Neural progenitor cell (in vitro differentiated cells): ENCODE measurements at regions not wholly inside any gene's neighbourhood (a gene's known extent, or its start where the extent isn't known, plus 50 kb on each side); places are given as distances from the start of the nearest gene placed in this dataset.
"Not testable (repeated sequence)": the region's sequence is repeated elsewhere in the genome, so short reads cannot be mapped to it uniquely, and the experiment has no call there.

ENCODE experiments used
- DNase-seq: peaks from one replicate; pipeline ENCODE4 v3.0.0-alpha.2; 2016; ENCODE audit warnings: low spot score
- H2AFZ ChIP-seq: fragments of 200-600 bp; sonication (generic); replicated peaks from 2 replicates; pipeline ENCODE4 v1.6.1; 2016; ENCODE audit warnings: antibody characterized with exemption
- H3F3A ChIP-seq: fragments of 200-600 bp; sonication (generic); 2 replicates; pipeline ENCODE4 v1.6.1; 2016; ENCODE audit warnings: antibody characterized with exemption, low read depth
- H3K27ac ChIP-seq: fragments of 200-600 bp; sonication (generic); 2 replicates; pipeline ENCODE4 v1.5.1; 2016; ENCODE audit warnings: mild to moderate bottlenecking
- H3K27me3 ChIP-seq: fragments of 200-600 bp; sonication (generic); 2 replicates; pipeline ENCODE4 v1.6.1; 2016; ENCODE audit warnings: mild to moderate bottlenecking, moderate library complexity
- H3K36me3 ChIP-seq: fragments of 200-600 bp; sonication (generic); 2 replicates; pipeline ENCODE4 v1.5.1; 2016
- H3K4me1 ChIP-seq: fragments of 200-600 bp; sonication (generic); 2 replicates; pipeline ENCODE4 v1.6.1; 2016; ENCODE audit warnings: mixed run types
- H3K4me2 ChIP-seq: fragments of 200-600 bp; sonication (generic); 2 replicates; pipeline ENCODE4 v1.6.1; 2016
- H3K4me3 ChIP-seq: fragments of 200-600 bp; sonication (generic); 2 replicates; pipeline ENCODE4 v1.5.1; 2016
- H3K79me2 ChIP-seq: fragments of 200-600 bp; sonication (generic); 2 replicates; pipeline ENCODE4 v1.6.1; 2016; ENCODE audit warnings: low read depth
- H3K9ac ChIP-seq: fragments of 200-600 bp; sonication (generic); 2 replicates; pipeline ENCODE4 v1.6.1; 2016
- H3K9me3 ChIP-seq: fragments of 200-600 bp; sonication (generic); 2 replicates; pipeline ENCODE4 v1.5.1; 2016; ENCODE audit warnings: low read depth
- H4K20me1 ChIP-seq: fragments of 200-600 bp; sonication (generic); 2 replicates; pipeline ENCODE4 v1.6.1; 2016; ENCODE audit warnings: low read depth
- H3K27ac Mint-ChIP-seq: 3 replicates; pipeline ENCODE4 v1.8.0; 2021; ENCODE audit warnings: mixed read lengths
- H3K27me3 Mint-ChIP-seq: 2 replicates; pipeline ENCODE4 v1.8.0; 2022; ENCODE audit warnings: low read depth, mild to moderate bottlenecking, inconsistent platforms, moderate library complexity, mixed read lengths; ENCODE audit not compliant: insufficient read depth
- H3K36me3 Mint-ChIP-seq: 3 replicates; pipeline ENCODE4 v1.8.0; 2021; ENCODE audit warnings: mixed read lengths
- H3K4me1 Mint-ChIP-seq: 3 replicates; pipeline ENCODE4 v1.8.0; 2021; ENCODE audit warnings: mixed read lengths
- H3K4me3 Mint-ChIP-seq: 3 replicates; pipeline ENCODE4 v1.8.0; 2021; ENCODE audit warnings: mild to moderate bottlenecking, moderate library complexity, mixed read lengths
- H3K9me3 Mint-ChIP-seq: 3 replicates; pipeline ENCODE4 v1.8.0; 2020; ENCODE audit warnings: mixed read lengths
- CTCF ChIP-seq: fragments of 200-600 bp; sonication (generic); IDR thresholded peaks from 2 replicates; pipeline ENCODE4 v1.5.1; 2017; ENCODE audit warnings: antibody characterized with exemption, mild to moderate bottlenecking
- EZH2 ChIP-seq: fragments of 200-600 bp; sonication (generic); IDR thresholded peaks from 2 replicates; pipeline ENCODE4 v1.6.1; 2017; ENCODE audit warnings: antibody characterized with exemption, mild to moderate bottlenecking, moderate library complexity
- EZH2phosphoT487 ChIP-seq: fragments of 200-600 bp; sonication (generic); IDR thresholded peaks from 2 replicates; pipeline ENCODE4 v1.6.1; 2017; ENCODE audit warnings: antibody characterized with exemption

DNA sequence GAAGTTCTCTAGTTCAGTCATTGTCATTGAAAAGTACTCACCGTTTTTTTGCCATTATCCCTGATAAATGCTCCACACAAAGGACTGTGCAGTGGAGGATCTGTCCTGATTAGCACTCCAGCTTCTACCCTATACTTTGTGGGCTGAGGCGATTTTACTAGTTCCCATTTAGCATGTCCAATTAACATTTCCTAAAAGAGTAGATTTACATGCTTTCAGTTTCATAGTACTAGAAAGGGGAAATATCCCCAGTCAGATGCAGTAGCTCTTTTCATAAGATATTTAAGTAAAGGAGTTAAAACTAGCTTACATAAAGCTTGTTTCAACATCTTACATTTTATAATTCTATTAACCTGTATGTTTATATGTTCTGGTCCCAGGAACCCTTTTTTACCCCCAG, 144.9 kb upstream of the APOOL start:
- H3K9me3 ChIP-seq, H3K27ac Mint-ChIP-seq, DNase-seq, H3K4me1 Mint-ChIP-seq, H3K27me3 ChIP-seq, H3K4me1 ChIP-seq, H2AFZ ChIP-seq, H3K4me3 ChIP-seq, H3K79me2 ChIP-seq, H3F3A ChIP-seq, H3K27ac ChIP-seq, H3K27me3 Mint-ChIP-seq, H3K9me3 Mint-ChIP-seq, H3K4me3 Mint-ChIP-seq, H3K36me3 Mint-ChIP-seq, H3K4me2 ChIP-seq, H4K20me1 ChIP-seq, H3K9ac ChIP-seq, H3K36me3 ChIP-seq: not testable (repeated sequence)

DNA sequence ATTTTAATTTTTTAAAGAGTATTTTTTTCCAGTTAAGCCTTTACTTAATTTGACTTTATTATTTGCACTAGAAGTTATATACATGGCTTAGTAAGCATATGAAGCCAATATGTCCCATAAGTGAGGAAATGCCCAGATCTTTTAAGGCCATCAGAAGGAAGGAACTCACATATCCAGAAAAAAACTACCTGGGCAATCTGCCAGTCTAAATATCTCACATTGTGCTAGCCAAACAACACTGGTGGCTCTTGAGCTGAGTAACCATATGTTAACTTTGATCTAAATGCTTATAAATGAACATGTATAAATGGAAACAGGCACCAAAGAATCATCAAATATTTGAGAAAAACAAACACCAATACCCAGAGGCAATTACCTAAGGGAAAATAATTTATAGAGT, 138.6 kb upstream of the APOOL start:
- Histone ChIP-seq H3K9ac (no peak overlapping the region), H3K4me1 (no peaks in the 10 kb centered on the region), H3K27ac (no peak overlapping the region), H3K36me3 (no peaks in the 10 kb centered on the region), H4K20me1 (no peaks in the 10 kb centered on the region), H3F3A (no peaks in the 10 kb centered on the region), H3K9me3 (peaks cover 2% of the 10 kb centered on the region), H3K4me2 (no peak overlapping the region), H2AFZ (no peak overlapping the region), H3K79me2 (no peaks in the 10 kb centered on the region), H3K27me3 (no peaks in the 10 kb centered on the region), H3K4me3 (no peak overlapping the region)
- H3K9me3 Mint-ChIP-seq, result peaks cover 2% of the 10 kb centered on the region
- TF ChIP-seq CTCF (no peak), EZH2 (no peak), EZH2phosphoT487 (no peak)
- H3K27ac Mint-ChIP-seq, result no peak overlapping the region
- H3K27me3 Mint-ChIP-seq, result peaks cover 2% of the 10 kb centered on the region
- no peaks in the 10 kb centered on the region for H3K36me3 Mint-ChIP-seq
- H3K4me1 Mint-ChIP-seq, result no peaks in the 10 kb centered on the region
- no peak overlapping the region for H3K4me3 Mint-ChIP-seq
- DNase-seq, result no peak

- H3K4me3 ChIP-seq, H3K4me2 ChIP-seq, DNase-seq, H3K4me1 Mint-ChIP-seq, H3K79me2 ChIP-seq, H3K9me3 ChIP-seq, H3K9me3 Mint-ChIP-seq, H3K36me3 Mint-ChIP-seq, H4K20me1 ChIP-seq, H3K27me3 Mint-ChIP-seq, H3K4me1 ChIP-seq, H3K27ac Mint-ChIP-seq, H3F3A ChIP-seq, H3K36me3 ChIP-seq, H3K9ac ChIP-seq, H3K27ac ChIP-seq, H3K27me3 ChIP-seq, H3K4me3 Mint-ChIP-seq, H2AFZ ChIP-seq: not testable (repeated sequence)
Observed at GRCh38 chrX:84870281-84870680, 133.4 kb upstream of the APOOL start.

GRCh38 chrX:84872160-84872771, 131.4 kb upstream of the APOOL start:
- H3K4me1 Mint-ChIP-seq, H3K4me3 ChIP-seq, H3K9ac ChIP-seq, H3K79me2 ChIP-seq, H3K9me3 ChIP-seq, H3K4me2 ChIP-seq, H4K20me1 ChIP-seq, H3K27ac ChIP-seq, H2AFZ ChIP-seq, DNase-seq, H3K36me3 ChIP-seq, H3K9me3 Mint-ChIP-seq, H3K27me3 Mint-ChIP-seq, H3K4me1 ChIP-seq, H3K36me3 Mint-ChIP-seq, H3K27ac Mint-ChIP-seq, H3F3A ChIP-seq, H3K4me3 Mint-ChIP-seq, H3K27me3 ChIP-seq: not testable (repeated sequence)

GRCh38 chrX:84873176-84873575, 130.5 kb upstream of the APOOL start:
- no peaks in the 10 kb centered on the region for H3K79me2 ChIP-seq
- no peak overlapping the region for H3K9ac ChIP-seq
- Mint-ChIP-seq H3K4me1 (no peaks in the 10 kb centered on the region), H3K27ac (no peak overlapping the region), H3K9me3 (peaks cover 5% of the 10 kb centered on the region), H3K36me3 (no peaks in the 10 kb centered on the region), H3K4me3 (no peak overlapping the region), H3K27me3 (peaks cover 2% of the 10 kb centered on the region)
- no peak overlapping the region for H2AFZ ChIP-seq
- no peaks in the 10 kb centered on the region for H4K20me1 ChIP-seq
- no peaks in the 10 kb centered on the region for H3F3A ChIP-seq
- peaks cover 2% of the 10 kb centered on the region for H3K9me3 ChIP-seq
- H3K4me3 ChIP-seq, result no peak overlapping the region
- no peaks in the 10 kb centered on the region for H3K4me1 ChIP-seq
- H3K27ac ChIP-seq, result no peak overlapping the region
- no peaks in the 10 kb centered on the region for H3K27me3 ChIP-seq
- TF ChIP-seq EZH2phosphoT487 (no peak), EZH2 (no peak), CTCF (no peak)
- H3K4me2 ChIP-seq, result no peak overlapping the region
- DNase-seq, result no peak
- no peaks in the 10 kb centered on the region for H3K36me3 ChIP-seq
